CD4-positive, alpha-beta T cell treated with Interferon alpha-2 for 1 hour (primary cell): ENCODE measurements at regions not wholly inside any gene's neighbourhood (a gene's known extent, or its start where the extent isn't known, plus 50 kb on each side); places are given as distances from the start of the nearest gene placed in this dataset.
A peak's percentile ranks its signal among the peaks of the same experiment; 100 is the strongest.
"Not testable (repeated sequence)": the region's sequence is repeated elsewhere in the genome, so short reads cannot be mapped to it uniquely, and the experiment has no call there.

ENCODE experiments used
- DNase-seq, 2 donors: peaks; one replicate each; pipeline ENCODE4 v3.0.0-alpha.2; 2020 to 2022

GRCh38 chr17:70327279-70327678 is 157.9 kb downstream of the KCNJ2 start:
- no peak for DNase-seq

- no peak for DNase-seq
Measured at GRCh38 chr17:70327723-70328122, 158.4 kb downstream of the KCNJ2 start.

- DNase-seq, result no peak
Measured at GRCh38 chr17:70329721-70330120, 160.4 kb downstream of the KCNJ2 start.

GRCh38 chr17:70331066-70331465 is 161.7 kb downstream of the KCNJ2 start:
- DNase-seq, result not testable (repeated sequence)

GRCh38 chr17:70332356-70333210 is 163.3 kb downstream of the KCNJ2 start:
- DNase-seq, result no peak

GRCh38 chr17:70336411-70336810 is 167.1 kb downstream of the KCNJ2 start:
- DNase-seq, result no peak

- no peak for DNase-seq
Measured at GRCh38 chr17:70338946-70339354, 169.6 kb downstream of the KCNJ2 start.

GRCh38 chr17:70343114-70343513 is 173.8 kb downstream of the KCNJ2 start:
- DNase-seq, result no peak

- peak in 1 of 2 donors; percentile 4 for DNase-seq
Measured at GRCh38 chr17:70344386-70345060, 175.2 kb downstream of the KCNJ2 start.

GRCh38 chr17:70345061-70345460 is 175.7 kb downstream of the KCNJ2 start:
- DNase-seq, result no peak

GRCh38 chr17:70352834-70353233 is 183.5 kb downstream of the KCNJ2 start:
- no peak for DNase-seq

- DNase-seq, result no peak
Measured at GRCh38 chr17:70353408-70354092, 184.2 kb downstream of the KCNJ2 start.

GRCh38 chr17:70355185-70355584 is 185.9 kb downstream of the KCNJ2 start:
- no peak for DNase-seq

GRCh38 chr17:70357190-70357589 is 187.9 kb downstream of the KCNJ2 start:
- no peak for DNase-seq

GRCh38 chr17:70365091-70365583 is 195.8 kb downstream of the KCNJ2 start:
- no peak for DNase-seq

GRCh38 chr17:70366386-70366785 is 197.1 kb downstream of the KCNJ2 start:
- no peak for DNase-seq

- no peak for DNase-seq
Measured at GRCh38 chr17:70368011-70368410, 198.7 kb downstream of the KCNJ2 start.

- no peak for DNase-seq
Measured at GRCh38 chr17:70369391-70369790, 200.1 kb downstream of the KCNJ2 start.

GRCh38 chr17:70370816-70371215 is 201.5 kb downstream of the KCNJ2 start:
- DNase-seq, result no peak

- DNase-seq, result no peak
Measured at GRCh38 chr17:70373369-70373768, 204.0 kb downstream of the KCNJ2 start.

GRCh38 chr17:70374496-70374895 is 205.2 kb downstream of the KCNJ2 start:
- DNase-seq, result no peak

GRCh38 chr17:70375406-70375805 is 206.1 kb downstream of the KCNJ2 start:
- no peak for DNase-seq
